ENCODE measurements at regions not wholly inside any gene's neighbourhood (a gene's known extent, or its start where the extent isn't known, plus 50 kb on each side); places are given as distances from the start of the nearest gene placed in this dataset.
"Not testable (repeated sequence)": the region's sequence is repeated elsewhere in the genome, so short reads cannot be mapped to it uniquely, and the experiment has no call there.

- no peak overlapping the region for H3K4me3 ChIP-seq (ENCODE audit: low read length)
- TF ChIP-seq CTCF (conservative IDR thresholded peaks at IDR 0.05; ENCODE audit: low read length), result no peak
- DNase-seq (ENCODE audit: low read depth), result no peak
Measured at GRCh38 chr4:188429965-188430364, 290.7 kb downstream of the TRIML1 start.

- no peak overlapping the region for H3K4me3 ChIP-seq (ENCODE audit: low read length)
- no peak for DNase-seq (ENCODE audit: low read depth)
- TF ChIP-seq CTCF (conservative IDR thresholded peaks at IDR 0.05; ENCODE audit: low read length), result no peak
Measured at GRCh38 chr4:188430384-188430783, 291.1 kb downstream of the TRIML1 start.

GRCh38 chr4:188432328-188432727 is 293.1 kb downstream of the TRIML1 start:
- no peak overlapping the region for H3K4me3 ChIP-seq (ENCODE audit: low read length)
- TF ChIP-seq CTCF (conservative IDR thresholded peaks at IDR 0.05; ENCODE audit: low read length), result no peak
- no peak for DNase-seq (ENCODE audit: low read depth)

GRCh38 chr4:188433741-188434315 is 294.6 kb downstream of the TRIML1 start:
- no peak for TF ChIP-seq CTCF (conservative IDR thresholded peaks at IDR 0.05; ENCODE audit: low read length)
- DNase-seq (ENCODE audit: low read depth), result no peak
- no peak overlapping the region for H3K4me3 ChIP-seq (ENCODE audit: low read length)

GRCh38 chr4:188434643-188435042 is 295.4 kb downstream of the TRIML1 start:
- no peak for TF ChIP-seq CTCF (conservative IDR thresholded peaks at IDR 0.05; ENCODE audit: low read length)

GRCh38 chr4:188435381-188435780 is 296.1 kb downstream of the TRIML1 start:
- DNase-seq (ENCODE audit: low read depth), result peak; percentile 21
- no peak overlapping the region for H3K4me3 ChIP-seq (ENCODE audit: low read length)
- TF ChIP-seq CTCF (conservative IDR thresholded peaks at IDR 0.05; ENCODE audit: low read length), result no peak

More at GRCh38 chr4:188434643-188435042, 295.4 kb downstream of the TRIML1 start:
- no peak overlapping the region for H3K4me3 ChIP-seq (ENCODE audit: low read length)
- no peak for DNase-seq (ENCODE audit: low read depth)

- H3K4me3 ChIP-seq (ENCODE audit: low read length), result no peak overlapping the region
- no peak for DNase-seq (ENCODE audit: low read depth)
- TF ChIP-seq CTCF (conservative IDR thresholded peaks at IDR 0.05; ENCODE audit: low read length), result no peak
Measured at GRCh38 chr4:188437535-188437934, 298.3 kb downstream of the TRIML1 start.

GRCh38 chr4:188438391-188438824 is 299.2 kb downstream of the TRIML1 start:
- not testable (repeated sequence) for H3K4me3 ChIP-seq (ENCODE audit: low read length); DNase-seq (ENCODE audit: low read depth)

All from AG10803 (cell line).